Muscle layer of colon (tissue), 2 donors: ENCODE measurements at regions not wholly inside any gene's neighbourhood (a gene's known extent, or its start where the extent isn't known, plus 50 kb on each side); places are given as distances from the start of the nearest gene placed in this dataset.
"Not testable (repeated sequence)": the region's sequence is repeated elsewhere in the genome, so short reads cannot be mapped to it uniquely, and the experiment has no call there.

Experiments
- H3K27ac ChIP-seq: one replicate; pipeline ENCODE4 v1.7.0; 2013; ENCODE audit warnings: low read depth, mild to moderate bottlenecking, low read length, moderate library complexity
- H3K27me3 ChIP-seq, 2 donors: one replicate each; pipeline ENCODE4 v1.7.0; 2013; ENCODE audit warnings: low read length in 2 of 2, mild to moderate bottlenecking in 2 of 2; ENCODE audit not compliant: insufficient read depth in 2 of 2, control insufficient read depth in 1 of 2
- H3K36me3 ChIP-seq: one replicate; pipeline ENCODE4 v1.7.0; 2013; ENCODE audit warnings: mild to moderate bottlenecking, low read length; ENCODE audit not compliant: insufficient read depth
- H3K4me1 ChIP-seq: one replicate; pipeline ENCODE4 v1.7.0; 2013; ENCODE audit warnings: mild to moderate bottlenecking, low read length; ENCODE audit not compliant: insufficient read depth
- H3K4me3 ChIP-seq, 2 donors: one replicate each; pipeline ENCODE4 v1.7.0; 2013; ENCODE audit warnings: low read length in 2 of 2, low read depth in 1 of 2, mild to moderate bottlenecking in 1 of 2, moderate library complexity in 1 of 2
- H3K9ac ChIP-seq: one replicate; pipeline ENCODE4 v1.7.0; 2013; ENCODE audit warnings: low read length
- H3K9me3 ChIP-seq: one replicate; pipeline ENCODE4 v1.7.0; 2013; ENCODE audit warnings: mild to moderate bottlenecking, low read length
- donor health status: abdominal sarcoma.
- donor health status: Adenocarcinoma of cecum.

GRCh38 chr18:28422577-28422976, 245.6 kb upstream of the CDH2 start:
- Histone ChIP-seq H3K27me3 (no peaks in the 10 kb centered on the region), H3K27ac (no peak overlapping the region), H3K4me1 (no peaks in the 10 kb centered on the region), H3K9me3 (no peaks in the 10 kb centered on the region), H3K4me3 (no peak overlapping the region), H3K9ac (no peak overlapping the region), H3K36me3 (no peaks in the 10 kb centered on the region)

GRCh38 chr18:28421950-28422349, 245.0 kb upstream of the CDH2 start:
- not testable (repeated sequence) for H3K4me1 ChIP-seq, H3K27ac ChIP-seq, H3K4me3 ChIP-seq, H3K9me3 ChIP-seq, H3K9ac ChIP-seq, H3K36me3 ChIP-seq, H3K27me3 ChIP-seq

DNA sequence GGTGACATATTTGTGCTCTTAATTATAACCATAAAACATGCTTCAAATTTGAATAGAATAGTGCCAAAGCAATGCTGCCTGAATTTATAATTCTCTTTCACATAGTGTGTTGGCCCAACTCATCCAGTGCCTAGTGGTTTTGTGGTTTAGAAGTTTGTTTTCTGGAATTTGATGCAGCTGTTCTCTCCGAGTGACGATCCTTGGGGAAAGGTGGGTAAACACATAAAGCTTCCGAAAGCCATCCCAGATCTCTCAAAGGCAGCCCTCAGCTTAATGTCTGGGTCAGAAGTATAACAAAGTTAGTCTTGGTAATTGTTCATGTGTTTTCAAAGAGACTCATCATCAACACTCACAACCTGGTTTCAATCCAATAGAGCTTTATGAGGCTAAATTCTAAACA, 235.6 kb upstream of the CDH2 start:
- no peak overlapping the region for H3K4me3 ChIP-seq
- H3K4me1 ChIP-seq = no peaks in the 10 kb centered on the region
- no peak overlapping the region for H3K9ac ChIP-seq
- H3K27ac ChIP-seq = no peak overlapping the region
- H3K27me3 ChIP-seq = no peaks in the 10 kb centered on the region
- no peaks in the 10 kb centered on the region for H3K36me3 ChIP-seq
- no peaks in the 10 kb centered on the region for H3K9me3 ChIP-seq

GRCh38 chr18:28411806-28412205, 234.9 kb upstream of the CDH2 start:
- Histone ChIP-seq H3K27ac (no peak overlapping the region), H3K9ac (no peak overlapping the region), H3K4me3 (no peak overlapping the region), H3K36me3 (no peaks in the 10 kb centered on the region), H3K4me1 (no peaks in the 10 kb centered on the region), H3K9me3 (no peaks in the 10 kb centered on the region), H3K27me3 (no peaks in the 10 kb centered on the region)

DNA sequence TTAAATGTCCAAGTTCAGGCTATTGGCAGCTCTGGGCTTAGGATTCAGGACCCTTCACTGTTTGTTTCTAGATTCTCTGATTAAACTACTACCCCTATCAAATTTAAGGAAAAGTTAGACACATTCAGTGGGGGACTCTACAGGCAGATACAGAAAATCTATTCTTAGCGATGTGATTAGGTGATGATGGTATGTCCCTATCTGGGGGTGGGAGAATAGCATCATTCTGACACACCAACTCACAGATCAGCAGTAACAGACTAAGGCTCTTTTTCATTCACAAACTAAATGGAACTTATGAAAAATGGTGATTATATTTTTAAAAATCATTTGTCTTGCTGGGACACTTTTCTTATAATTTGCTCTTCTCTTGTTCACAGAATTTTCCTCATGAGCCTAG, 232.9 kb upstream of the CDH2 start:
- Histone ChIP-seq H3K4me3 (no peak overlapping the region), H3K4me1 (no peaks in the 10 kb centered on the region), H3K9me3 (no peaks in the 10 kb centered on the region), H3K36me3 (no peaks in the 10 kb centered on the region), H3K27me3 (no peaks in the 10 kb centered on the region), H3K9ac (no peak overlapping the region), H3K27ac (no peak overlapping the region)

GRCh38 chr18:28408528-28408927, 231.6 kb upstream of the CDH2 start:
- no peak overlapping the region for H3K4me3 ChIP-seq
- no peaks in the 10 kb centered on the region for H3K27me3 ChIP-seq
- H3K27ac ChIP-seq = no peak overlapping the region
- H3K36me3 ChIP-seq = no peaks in the 10 kb centered on the region
- H3K9me3 ChIP-seq = no peaks in the 10 kb centered on the region
- H3K9ac ChIP-seq = no peak overlapping the region
- H3K4me1 ChIP-seq = no peaks in the 10 kb centered on the region

GRCh38 chr18:28407681-28408080, 230.8 kb upstream of the CDH2 start:
- Histone ChIP-seq H3K36me3 (no peaks in the 10 kb centered on the region), H3K27ac (no peak overlapping the region), H3K4me3 (no peak overlapping the region), H3K4me1 (no peaks in the 10 kb centered on the region), H3K9ac (no peak overlapping the region), H3K27me3 (no peaks in the 10 kb centered on the region), H3K9me3 (no peaks in the 10 kb centered on the region)

DNA sequence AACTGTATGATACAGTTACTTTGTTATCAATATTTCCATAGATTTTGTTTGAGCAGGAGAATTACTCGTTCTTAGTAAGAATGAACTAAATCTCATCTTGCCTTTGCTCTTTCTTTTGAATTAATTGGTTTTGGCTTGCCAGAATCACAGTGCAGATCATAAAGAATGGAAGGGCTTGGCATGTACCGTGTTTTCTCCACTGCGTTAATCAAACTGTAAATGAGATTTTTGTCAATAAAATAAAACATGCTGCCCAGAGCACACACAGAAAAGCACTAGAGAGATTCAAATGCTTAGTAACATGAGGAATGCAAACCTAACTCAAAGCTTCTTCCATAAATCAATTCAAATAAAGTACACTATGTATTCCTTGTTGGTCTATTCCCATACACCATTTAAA, 229.6 kb upstream of the CDH2 start:
- no peaks in the 10 kb centered on the region for H3K27me3 ChIP-seq
- H3K9ac ChIP-seq = no peak overlapping the region
- H3K4me3 ChIP-seq = no peak overlapping the region

DNA sequence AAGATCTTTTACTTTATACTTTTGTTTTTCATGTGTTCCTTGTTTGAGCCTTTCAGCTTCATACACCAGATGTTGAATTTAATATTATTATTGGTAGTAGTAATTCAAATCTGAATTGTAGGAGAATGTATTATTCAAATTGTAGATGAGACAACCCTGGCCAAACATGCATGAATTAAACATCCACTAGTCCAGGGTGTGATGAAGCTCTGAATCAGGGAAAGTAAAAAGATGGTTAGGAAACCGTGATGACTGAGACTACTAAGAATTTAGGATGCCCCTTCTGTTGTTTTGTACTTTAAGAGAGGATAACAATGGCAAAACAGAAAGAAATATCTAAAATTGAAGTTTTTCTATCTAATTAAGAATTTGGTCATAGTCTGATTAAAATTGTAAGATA, 227.8 kb upstream of the CDH2 start:
- H3K27me3 ChIP-seq = no peaks in the 10 kb centered on the region
- no peaks in the 10 kb centered on the region for H3K9me3 ChIP-seq
- H3K4me1 ChIP-seq = no peaks in the 10 kb centered on the region
- H3K36me3 ChIP-seq = no peaks in the 10 kb centered on the region
- H3K27ac ChIP-seq = no peak overlapping the region
- no peak overlapping the region for H3K4me3 ChIP-seq
- no peak overlapping the region for H3K9ac ChIP-seq

More for the DNA sequence above, 229.6 kb upstream of the CDH2 start:
- Histone ChIP-seq H3K9me3 (no peaks in the 10 kb centered on the region), H3K36me3 (no peaks in the 10 kb centered on the region), H3K4me1 (no peaks in the 10 kb centered on the region), H3K27ac (no peak overlapping the region)

GRCh38 chr18:28399781-28400362, 222.9 kb upstream of the CDH2 start:
- H3K9ac ChIP-seq = no peak overlapping the region
- no peak overlapping the region for H3K27ac ChIP-seq
- no peaks in the 10 kb centered on the region for H3K4me1 ChIP-seq
- no peaks in the 10 kb centered on the region for H3K36me3 ChIP-seq
- H3K9me3 ChIP-seq = no peaks in the 10 kb centered on the region
- H3K27me3 ChIP-seq = no peaks in the 10 kb centered on the region
- no peak overlapping the region for H3K4me3 ChIP-seq

- no peaks in the 10 kb centered on the region for H3K9me3 ChIP-seq
- H3K27ac ChIP-seq = no peak overlapping the region
Observed at GRCh38 chr18:28398471-28398870, 221.5 kb upstream of the CDH2 start.

DNA sequence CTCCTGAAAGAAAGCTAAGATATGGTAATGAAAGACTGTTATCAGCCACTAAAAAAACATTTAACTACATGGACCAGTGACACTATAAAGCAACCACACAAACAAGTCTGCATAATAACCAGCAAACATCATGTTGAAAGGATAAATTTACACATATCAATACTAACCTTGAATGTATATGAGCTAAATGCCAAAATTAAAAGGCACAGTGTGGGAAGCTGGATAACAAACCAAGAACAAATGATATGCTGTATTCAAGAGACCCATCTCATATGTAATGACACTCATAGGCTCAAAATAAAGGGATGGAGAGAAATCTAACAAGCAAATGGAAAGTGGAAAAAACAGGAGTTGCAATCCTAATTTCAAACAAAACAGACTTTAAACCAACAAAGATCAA, 213.1 kb upstream of the CDH2 start:
- H3K4me3 ChIP-seq = no peak overlapping the region
- no peaks in the 10 kb centered on the region for H3K36me3 ChIP-seq
- no peaks in the 10 kb centered on the region for H3K4me1 ChIP-seq
- H3K27ac ChIP-seq = no peak overlapping the region
- H3K9me3 ChIP-seq = no peaks in the 10 kb centered on the region
- no peaks in the 10 kb centered on the region for H3K27me3 ChIP-seq
- no peak overlapping the region for H3K9ac ChIP-seq

More at GRCh38 chr18:28398471-28398870, 221.5 kb upstream of the CDH2 start:
- H3K4me1 ChIP-seq = no peaks in the 10 kb centered on the region
- no peak overlapping the region for H3K9ac ChIP-seq
- no peak overlapping the region for H3K4me3 ChIP-seq
- H3K36me3 ChIP-seq = no peaks in the 10 kb centered on the region
- H3K27me3 ChIP-seq = no peaks in the 10 kb centered on the region
